H9 (cell line): ENCODE measurements at regions not wholly inside any gene's neighbourhood (a gene's known extent, or its start where the extent isn't known, plus 50 kb on each side); places are given as distances from the start of the nearest gene placed in this dataset.

Experiments
- DNase-seq: peaks from one replicate; pipeline ENCODE4 v3.0.0-alpha.2; 2017
- H2AFZ ChIP-seq: one replicate; pipeline ENCODE4 v1.6.1; 2013; ENCODE audit warnings: mild to moderate bottlenecking, low read length, control low read depth, moderate library complexity
- H2AK5ac ChIP-seq: 2 replicates; pipeline ENCODE4 v1.6.1; 2013; ENCODE audit warnings: low read length, control low read depth, mixed read lengths; ENCODE audit not compliant: insufficient read length
- H2BK120ac ChIP-seq: one replicate; pipeline ENCODE4 v1.6.1; 2013; ENCODE audit warnings: low read depth, mild to moderate bottlenecking, low read length, control low read depth, inconsistent platforms; ENCODE audit not compliant: poor library complexity, severe bottlenecking
- H2BK12ac ChIP-seq: 2 replicates; pipeline ENCODE4 v1.6.1; 2013; ENCODE audit warnings: low read length, control low read depth, mixed read lengths, low read depth; ENCODE audit not compliant: insufficient read length
- H2BK15ac ChIP-seq: 2 replicates; pipeline ENCODE4 v1.6.1; 2013; ENCODE audit warnings: low read depth, low read length, control low read depth
- H2BK20ac ChIP-seq: one replicate; pipeline ENCODE4 v1.6.1; 2013; ENCODE audit warnings: low read depth, mild to moderate bottlenecking, low read length, control low read depth, inconsistent platforms; ENCODE audit not compliant: poor library complexity, severe bottlenecking
- H2BK5ac ChIP-seq: 2 replicates; pipeline ENCODE4 v1.6.1; 2013; ENCODE audit warnings: low read length, control low read depth, mixed read lengths; ENCODE audit not compliant: insufficient read length
- H3K14ac ChIP-seq: 2 replicates; pipeline ENCODE4 v1.6.1; 2013; ENCODE audit warnings: low read length, control low read depth; ENCODE audit not compliant: insufficient read depth
- H3K18ac ChIP-seq: 2 replicates; pipeline ENCODE4 v1.6.1; 2013; ENCODE audit warnings: low read depth, mild to moderate bottlenecking, mixed read lengths, low read length, control low read depth; ENCODE audit not compliant: insufficient read length
- H3K23ac ChIP-seq: 2 replicates; pipeline ENCODE4 v1.6.1; 2013; ENCODE audit warnings: low read length, control low read depth, mixed read lengths, low read depth; ENCODE audit not compliant: insufficient read length
- H3K23me2 ChIP-seq: 2 replicates; pipeline ENCODE4 v1.6.1; 2013; ENCODE audit warnings: low read depth, mild to moderate bottlenecking, mixed read lengths, low read length, control low read depth; ENCODE audit not compliant: insufficient read length, poor library complexity, severe bottlenecking
- H3K27ac ChIP-seq: 2 replicates; pipeline ENCODE4 v1.5.1; 2013; ENCODE audit warnings: low read length, control low read depth, mixed read lengths, low read depth; ENCODE audit not compliant: insufficient read length
- H3K27me3 ChIP-seq: 2 replicates; pipeline ENCODE4 v1.6.1; 2013; ENCODE audit warnings: low read length, control low read depth, inconsistent platforms; ENCODE audit not compliant: insufficient read depth
- H3K4ac ChIP-seq: 2 replicates; pipeline ENCODE4 v1.6.1; 2013; ENCODE audit warnings: low read depth, mild to moderate bottlenecking, control low read depth, inconsistent platforms, low read length, moderate library complexity
- H3K4me1 ChIP-seq: 2 replicates; pipeline ENCODE4 v1.6.1; 2013; ENCODE audit warnings: low read length, control low read depth, inconsistent platforms; ENCODE audit not compliant: insufficient read depth
- H3K4me2 ChIP-seq: 2 replicates; pipeline ENCODE4 v1.6.1; 2013; ENCODE audit warnings: low read length, control low read depth, mixed read lengths; ENCODE audit not compliant: insufficient read length, insufficient read depth
- H3K56ac ChIP-seq: 2 replicates; pipeline ENCODE4 v1.6.1; 2013; ENCODE audit warnings: low read depth, mild to moderate bottlenecking, mixed read lengths, low read length, control low read depth; ENCODE audit not compliant: insufficient read length
- H3K79me1 ChIP-seq: 2 replicates; pipeline ENCODE4 v1.6.1; 2013; ENCODE audit warnings: low read depth, mild to moderate bottlenecking, moderate library complexity, low read length, control low read depth, inconsistent platforms; ENCODE audit not compliant: insufficient read depth, poor library complexity, severe bottlenecking
- H3K79me2 ChIP-seq: 2 replicates; pipeline ENCODE4 v1.6.1; 2013; ENCODE audit warnings: low read length, control low read depth, inconsistent platforms; ENCODE audit not compliant: insufficient read depth
- H3K9ac ChIP-seq: 2 replicates; pipeline ENCODE4 v1.6.1; 2013; ENCODE audit warnings: low read length, control low read depth, mixed read lengths; ENCODE audit not compliant: insufficient read length; ENCODE audit errors: extremely low read depth
- H3K9me3 ChIP-seq: one replicate; pipeline ENCODE4 v1.6.1; 2013; ENCODE audit warnings: low read depth, low read length, inconsistent platforms; ENCODE audit not compliant: control insufficient read depth
- H3T11ph ChIP-seq: one replicate; pipeline ENCODE4 v1.6.1; 2013; ENCODE audit warnings: mild to moderate bottlenecking, low read length, control low read depth, inconsistent platforms
- H4K20me1 ChIP-seq: one replicate; pipeline ENCODE4 v1.6.1; 2013; ENCODE audit not compliant: control insufficient read depth, insufficient read length, insufficient read depth
- H4K5ac ChIP-seq: 2 replicates; pipeline ENCODE4 v1.6.1; 2013; ENCODE audit warnings: low read depth, mild to moderate bottlenecking, mixed read lengths, low read length, control low read depth; ENCODE audit not compliant: insufficient read length
- H4K8ac ChIP-seq: replicated peaks from 2 replicates; pipeline ENCODE4 v1.6.1; 2013; ENCODE audit warnings: low read length, control low read depth, mixed read lengths, low read depth; ENCODE audit not compliant: insufficient read length
- H4K91ac ChIP-seq: 2 replicates; pipeline ENCODE4 v1.6.1; 2013; ENCODE audit warnings: low read depth, mild to moderate bottlenecking, moderate library complexity, mixed read lengths, low read length, control low read depth; ENCODE audit not compliant: insufficient read length
- H3K27ac Mint-ChIP-seq, 3 experiments: 2 replicates in 2 of 3; 3 replicates in 1 of 3; pipeline ENCODE4 v1.8.0; 2020 to 2021; ENCODE audit warnings: mixed read lengths in 3 of 3, mild to moderate bottlenecking in 1 of 3, moderate library complexity in 1 of 3
- H3K27me3 Mint-ChIP-seq: 2 replicates; pipeline ENCODE4 v1.8.0; 2021; ENCODE audit warnings: low read depth, mild to moderate bottlenecking, moderate library complexity, mixed read lengths
- H3K36me3 Mint-ChIP-seq, 3 experiments: 2 replicates in 2 of 3; 3 replicates in 1 of 3; pipeline ENCODE4 v1.8.0; 2020 to 2021; ENCODE audit warnings: low read depth in 3 of 3, mixed read lengths in 3 of 3; ENCODE audit not compliant: insufficient read depth in 1 of 3
- H3K4me1 Mint-ChIP-seq, 2 experiments: 2 replicates each; pipeline ENCODE4 v1.8.0; 2020; ENCODE audit warnings: mixed read lengths in 2 of 2
- H3K4me3 Mint-ChIP-seq, 2 experiments: 2 replicates in 1 of 2; 3 replicates in 1 of 2; pipeline ENCODE4 v1.8.0; 2020 to 2021; ENCODE audit warnings: mild to moderate bottlenecking in 2 of 2, mixed read lengths in 2 of 2, moderate library complexity in 1 of 2
- H3K9me3 Mint-ChIP-seq, 2 experiments: 2 replicates in 1 of 2; 3 replicates in 1 of 2; pipeline ENCODE4 v1.8.0; 2020; ENCODE audit warnings: mild to moderate bottlenecking in 2 of 2, mixed read lengths in 2 of 2, moderate library complexity in 1 of 2
- CTCF ChIP-seq: fragments of 200-600 bp; sonication (generic); conservative IDR thresholded peaks from 3 replicates; pipeline ENCODE4 v1.8.0; 2021; ENCODE audit warnings: antibody characterized with exemption, mild to moderate bottlenecking
- WGBS: extraction: QIAGEN DNeasy Blood & Tissue Kit; methylation state at CpG from one replicate; pipeline ENCODE4 v1.1.7; 2013; ENCODE audit warnings: missing lambda C conversion rate, low lambda C conversion rate, mixed read lengths; ENCODE audit not compliant: insufficient read length; ENCODE audit errors: extremely low coverage; 5-methylcytosine and 5-hydroxymethylcytosine counted together

DNA sequence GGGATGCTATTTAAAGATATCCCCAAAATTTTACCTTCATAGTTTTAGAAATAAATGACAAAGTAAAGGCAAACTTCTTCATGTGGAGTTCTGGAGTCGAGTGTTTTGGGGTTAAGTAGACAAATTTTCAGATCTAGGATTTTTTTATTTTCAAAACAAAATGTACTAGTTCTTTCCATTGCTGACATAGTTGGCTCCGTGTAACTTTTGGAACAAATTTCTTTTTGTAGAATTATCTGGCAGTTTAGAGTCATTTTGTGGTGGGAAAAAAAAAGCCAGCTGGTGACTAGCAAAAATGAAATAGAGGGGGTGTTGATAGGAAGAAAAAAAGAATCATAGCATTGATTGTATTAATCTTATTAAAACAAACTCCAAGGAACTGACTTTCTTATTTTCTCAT lies 131.6 kb upstream of the TCF21 start:
- DNase-seq, result no peak
- Histone ChIP-seq H3K9ac (no peak overlapping the region), H3K14ac (no peak overlapping the region), H4K8ac (no peak overlapping the region), H4K91ac (no peak overlapping the region), H2AFZ (no peak overlapping the region), H2BK12ac (no peak overlapping the region), H3K23me2 (no peaks in the 10 kb centered on the region), H2BK120ac (no peak overlapping the region), H3K4me2 (no peak overlapping the region), H4K5ac (no peak overlapping the region), H2BK20ac (no peak overlapping the region), H3K4me1 (no peaks in the 10 kb centered on the region), H2BK15ac (no peak overlapping the region), H3K79me1 (no peaks in the 10 kb centered on the region), H3K9me3 (no peaks in the 10 kb centered on the region), H4K20me1 (no peaks in the 10 kb centered on the region), H3K18ac (no peak overlapping the region), H2AK5ac (no peak overlapping the region), H2BK5ac (no peak overlapping the region), H3K4ac (no peak overlapping the region), H3K27ac (no peak overlapping the region), H3K56ac (no peak overlapping the region), H3K23ac (no peak overlapping the region), H3T11ph (no peak overlapping the region), H3K27me3 (no peaks in the 10 kb centered on the region), H3K79me2 (no peaks in the 10 kb centered on the region)
- WGBS, result no CpG with 5 or more reads among the region's 2 CpGs
- no peaks in the 10 kb centered on the region for H3K4me1 Mint-ChIP-seq
- no peak overlapping the region for H3K4me3 Mint-ChIP-seq
- no peaks in the 10 kb centered on the region for H3K27me3 Mint-ChIP-seq
- H3K27ac Mint-ChIP-seq, result no peak overlapping the region
- no peaks in the 10 kb centered on the region for H3K9me3 Mint-ChIP-seq
- H3K36me3 Mint-ChIP-seq, result no peaks in the 10 kb centered on the region
- no peak for TF ChIP-seq CTCF
